Breast epithelium (tissue), 3 donors: ENCODE measurements at regions not wholly inside any gene's neighbourhood (a gene's known extent, or its start where the extent isn't known, plus 50 kb on each side); places are given as distances from the start of the nearest gene placed in this dataset.

ENCODE experiments used
- POLR2A ChIP-seq: fragments of 450-650 bp; IDR thresholded peaks from one replicate; pipeline ENCODE4 v1.6.1; 2016; ENCODE audit warnings: antibody characterized with exemption, mild to moderate bottlenecking, moderate library complexity
- POLR2AphosphoS5 ChIP-seq, 3 donors: sonication (generic); formaldehyde crosslinking; IDR thresholded peaks; one replicate each; pipeline ENCODE4 v1.6.1; 2017; ENCODE audit warnings: antibody characterized with exemption in 3 of 3
- TF ChIP-seq, protein P1 (sequence below), 3 donors: fragments of 450-650 bp; IDR thresholded peaks; one replicate each; pipeline ENCODE4 v1.5.1; 2016 to 2017; ENCODE audit warnings: antibody characterized with exemption in 3 of 3, mild to moderate bottlenecking in 3 of 3, moderate library complexity in 3 of 3

DNA sequence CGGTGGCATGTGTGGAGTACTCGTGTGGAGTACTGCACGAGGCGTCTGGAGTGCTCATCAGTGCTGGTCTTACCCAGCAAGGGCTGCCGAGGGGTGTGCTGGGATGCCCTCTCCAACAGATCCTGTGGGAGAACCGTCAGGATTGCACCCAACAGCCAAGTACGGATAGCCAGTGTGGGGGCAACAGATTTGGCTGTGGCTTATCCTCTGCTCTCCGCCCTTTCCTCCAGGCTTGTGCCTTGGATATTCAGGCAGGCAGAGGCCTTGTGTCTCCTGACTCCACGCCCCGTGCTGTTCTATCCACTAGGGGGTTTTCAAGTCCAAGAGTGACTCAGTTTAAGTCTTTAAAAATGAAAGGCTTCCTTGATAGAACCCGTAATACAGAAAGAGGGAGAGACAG is 321.0 kb upstream of the HS6ST1 start:
- TF ChIP-seq, protein P1, sequence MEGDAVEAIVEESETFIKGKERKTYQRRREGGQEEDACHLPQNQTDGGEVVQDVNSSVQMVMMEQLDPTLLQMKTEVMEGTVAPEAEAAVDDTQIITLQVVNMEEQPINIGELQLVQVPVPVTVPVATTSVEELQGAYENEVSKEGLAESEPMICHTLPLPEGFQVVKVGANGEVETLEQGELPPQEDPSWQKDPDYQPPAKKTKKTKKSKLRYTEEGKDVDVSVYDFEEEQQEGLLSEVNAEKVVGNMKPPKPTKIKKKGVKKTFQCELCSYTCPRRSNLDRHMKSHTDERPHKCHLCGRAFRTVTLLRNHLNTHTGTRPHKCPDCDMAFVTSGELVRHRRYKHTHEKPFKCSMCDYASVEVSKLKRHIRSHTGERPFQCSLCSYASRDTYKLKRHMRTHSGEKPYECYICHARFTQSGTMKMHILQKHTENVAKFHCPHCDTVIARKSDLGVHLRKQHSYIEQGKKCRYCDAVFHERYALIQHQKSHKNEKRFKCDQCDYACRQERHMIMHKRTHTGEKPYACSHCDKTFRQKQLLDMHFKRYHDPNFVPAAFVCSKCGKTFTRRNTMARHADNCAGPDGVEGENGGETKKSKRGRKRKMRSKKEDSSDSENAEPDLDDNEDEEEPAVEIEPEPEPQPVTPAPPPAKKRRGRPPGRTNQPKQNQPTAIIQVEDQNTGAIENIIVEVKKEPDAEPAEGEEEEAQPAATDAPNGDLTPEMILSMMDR (IDR thresholded peaks at IDR 0.05): no peak
- no peak for TF ChIP-seq POLR2A
- TF ChIP-seq POLR2AphosphoS5 (IDR thresholded peaks at IDR 0.05): no peak
